Neuronal stem cell (in vitro differentiated cells): ENCODE measurements at regions not wholly inside any gene's neighbourhood (a gene's known extent, or its start where the extent isn't known, plus 50 kb on each side); places are given as distances from the start of the nearest gene placed in this dataset.

Experiments used
- DNase-seq: peaks from one replicate; pipeline ENCODE4 v3.0.0-alpha.2; 2013; ENCODE audit warnings: low spot score
- H2AFZ ChIP-seq: one replicate; pipeline ENCODE4 v1.6.1; 2013; ENCODE audit warnings: mild to moderate bottlenecking, low read length, inconsistent platforms
- H2AK5ac ChIP-seq: 2 replicates; pipeline ENCODE4 v1.6.1; 2013; ENCODE audit warnings: low read depth, mild to moderate bottlenecking, inconsistent platforms, low read length, moderate library complexity, mixed read lengths
- H2BK120ac ChIP-seq: 2 replicates; pipeline ENCODE4 v1.6.1; 2013; ENCODE audit warnings: low read depth, mild to moderate bottlenecking, inconsistent platforms, low read length, moderate library complexity, mixed read lengths
- H2BK12ac ChIP-seq: one replicate; pipeline ENCODE4 v1.6.1; 2013; ENCODE audit warnings: low read length, inconsistent platforms
- H2BK15ac ChIP-seq: 2 replicates; pipeline ENCODE4 v1.6.1; 2013; ENCODE audit warnings: mild to moderate bottlenecking, low read length, inconsistent platforms, mixed read lengths
- H2BK5ac ChIP-seq: one replicate; pipeline ENCODE4 v1.6.1; 2013; ENCODE audit warnings: inconsistent platforms, mild to moderate bottlenecking, low read length, moderate library complexity
- H3K14ac ChIP-seq: one replicate; pipeline ENCODE4 v1.6.1; 2013; ENCODE audit warnings: low read length, inconsistent platforms
- H3K18ac ChIP-seq: 2 replicates; pipeline ENCODE4 v1.6.1; 2013; ENCODE audit warnings: low read length, inconsistent platforms
- H3K23ac ChIP-seq: 2 replicates; pipeline ENCODE4 v1.6.1; 2013; ENCODE audit warnings: low read depth, mild to moderate bottlenecking, mixed read lengths, low read length, inconsistent platforms; ENCODE audit not compliant: poor library complexity
- H3K27ac ChIP-seq: replicated peaks from 3 replicates; pipeline ENCODE4 v1.5.1; 2013; ENCODE audit warnings: low read length, inconsistent platforms
- H3K27me3 ChIP-seq, 3 experiments: 2 replicates each; pipeline ENCODE4 v1.6.1; 2013; ENCODE audit warnings: low read length in 3 of 3, mild to moderate bottlenecking in 2 of 3, inconsistent platforms in 1 of 3, low read depth in 1 of 3, mixed read lengths in 1 of 3, moderate library complexity in 1 of 3; ENCODE audit not compliant: control insufficient read depth in 3 of 3, insufficient read depth in 3 of 3
- H3K36me3 ChIP-seq, 2 donors: replicated peaks in 1 of 2; 2 replicates each; pipeline ENCODE4 v1.6.1; 2013; ENCODE audit warnings: low read length in 2 of 2; ENCODE audit not compliant: control insufficient read depth in 2 of 2, insufficient read depth in 2 of 2
- H3K4ac ChIP-seq: 2 replicates; pipeline ENCODE4 v1.6.1; 2013; ENCODE audit warnings: inconsistent platforms, mild to moderate bottlenecking, low read length, moderate library complexity
- H3K4me1 ChIP-seq, 2 donors: 1 replicate in 1 of 2; 2 replicates in 1 of 2; pipeline ENCODE4 v1.6.1; 2013; ENCODE audit warnings: low read length in 2 of 2, low read depth in 1 of 2; ENCODE audit not compliant: control insufficient read depth in 2 of 2, insufficient read depth in 1 of 2
- H3K4me2 ChIP-seq: one replicate; pipeline ENCODE4 v1.6.1; 2013; ENCODE audit warnings: mild to moderate bottlenecking, low read length, inconsistent platforms; ENCODE audit not compliant: insufficient read depth, poor library complexity, severe bottlenecking
- H3K4me3 ChIP-seq, 2 donors: 2 replicates each; pipeline ENCODE4 v1.5.1; 2013; ENCODE audit warnings: low read length in 2 of 2, mild to moderate bottlenecking in 2 of 2, inconsistent platforms in 1 of 2, moderate library complexity in 1 of 2
- H3K79me1 ChIP-seq: one replicate; pipeline ENCODE4 v1.6.1; 2013; ENCODE audit warnings: low read depth, mild to moderate bottlenecking, inconsistent platforms, low read length, moderate library complexity
- H3K9ac ChIP-seq: one replicate; pipeline ENCODE4 v1.6.1; 2013; ENCODE audit warnings: mild to moderate bottlenecking, low read depth, low read length, inconsistent platforms; ENCODE audit not compliant: poor library complexity
- H3K9me3 ChIP-seq, 2 donors: replicated peaks in 1 of 2; 2 replicates each; pipeline versions ENCODE3 to v1.6.1; 2013; ENCODE audit warnings: low read length in 2 of 2, mild to moderate bottlenecking in 2 of 2, inconsistent platforms in 1 of 2, low read depth in 1 of 2, mixed read lengths in 1 of 2, moderate library complexity in 1 of 2; ENCODE audit not compliant: control insufficient read depth in 2 of 2, insufficient read depth in 1 of 2
- H4K8ac ChIP-seq: one replicate; pipeline ENCODE4 v1.6.1; 2013; ENCODE audit warnings: low read depth, mild to moderate bottlenecking, inconsistent platforms, low read length, moderate library complexity
- H4K91ac ChIP-seq: one replicate; pipeline ENCODE4 v1.6.1; 2013; ENCODE audit warnings: low read length, low read depth, mild to moderate bottlenecking, inconsistent platforms; ENCODE audit not compliant: poor library complexity
- WGBS, 2 donors: extraction: QIAGEN DNeasy Blood & Tissue Kit; methylation state at CpG; one replicate each; pipeline ENCODE4 v1.1.7; 2013; ENCODE audit warnings: missing lambda C conversion rate in 2 of 2, mixed read lengths in 1 of 2; ENCODE audit not compliant: insufficient read length in 2 of 2, insufficient replicate concordance in 1 of 2; ENCODE audit errors: extremely low coverage in 2 of 2; 5-methylcytosine and 5-hydroxymethylcytosine counted together

- Histone ChIP-seq H3K23ac (no peak overlapping the region), H2BK12ac (no peak overlapping the region), H2AK5ac (no peak overlapping the region), H3K36me3 (no peaks in the 10 kb centered on the region), H2BK5ac (no peak overlapping the region), H4K8ac (no peak overlapping the region), H3K14ac (no peak overlapping the region), H3K9me3 (no peaks in the 10 kb centered on the region), H2AFZ (no peak overlapping the region), H3K9ac (no peak overlapping the region), H3K4me2 (no peak overlapping the region), H2BK15ac (no peak overlapping the region), H3K27me3 (no peaks in the 10 kb centered on the region), H3K27ac (no peak overlapping the region), H3K4me3 (no peak overlapping the region), H3K18ac (no peak overlapping the region), H2BK120ac (no peak overlapping the region), H3K4ac (no peak overlapping the region), H3K4me1 (no peaks in the 10 kb centered on the region), H3K79me1 (no peaks in the 10 kb centered on the region), H4K91ac (no peak overlapping the region)
- DNase-seq = no peak
- no CpG with 5 or more reads among the region's 7 CpGs for WGBS, 2 donors
These were observed 147.4 kb upstream of the PRSS58 start for GRCh38 chr7:142405122-142405765.

GRCh38 chr7:142401951-142402350, 144.1 kb upstream of the PRSS58 start:
- DNase-seq = no peak
- WGBS, 2 donors = no CpG with 5 or more reads among the region's 3 CpGs
- H3K27me3 ChIP-seq = no peaks in the 10 kb centered on the region

DNA sequence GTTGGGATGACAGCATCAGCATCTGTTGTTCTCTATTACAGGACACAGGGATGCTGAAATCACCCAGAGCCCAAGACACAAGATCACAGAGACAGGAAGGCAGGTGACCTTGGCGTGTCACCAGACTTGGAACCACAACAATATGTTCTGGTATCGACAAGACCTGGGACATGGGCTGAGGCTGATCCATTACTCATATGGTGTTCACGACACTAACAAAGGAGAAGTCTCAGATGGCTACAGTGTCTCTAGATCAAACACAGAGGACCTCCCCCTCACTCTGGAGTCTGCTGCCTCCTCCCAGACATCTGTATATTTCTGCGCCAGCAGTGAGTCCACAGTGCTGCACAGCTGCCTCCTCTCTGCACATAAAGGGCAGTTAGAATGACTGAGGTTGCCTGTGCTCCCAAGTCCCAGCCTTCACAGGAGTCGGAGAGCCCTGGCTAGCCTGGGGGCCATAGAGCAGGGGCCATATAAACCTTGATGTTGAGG, 142.2 kb upstream of the PRSS58 start:
- no peak overlapping the region for H2BK15ac ChIP-seq
- H4K91ac ChIP-seq = no peak overlapping the region
- H3K4ac ChIP-seq = no peak overlapping the region
- no peak overlapping the region for H4K8ac ChIP-seq
- H2BK12ac ChIP-seq = no peak overlapping the region
- no peaks in the 10 kb centered on the region for H3K9me3 ChIP-seq
- H2BK5ac ChIP-seq = no peak overlapping the region
- H2BK120ac ChIP-seq = no peak overlapping the region
- no peak overlapping the region for H3K9ac ChIP-seq
- no CpG with 5 or more reads among the region's 5 CpGs for whole genome bisulfite sequencing, 2 donors
- no peak overlapping the region for H2AK5ac ChIP-seq
- H3K4me1 ChIP-seq = no peaks in the 10 kb centered on the region
- no peak overlapping the region for H3K4me3 ChIP-seq
- H3K23ac ChIP-seq = no peak overlapping the region
- H3K14ac ChIP-seq = peak overlapping the region; percentile 90
- peak overlapping the region; percentile 42 for H3K18ac ChIP-seq
- no peak for DNase-seq
- H3K27me3 ChIP-seq = no peaks in the 10 kb centered on the region
- no peaks in the 10 kb centered on the region for H3K79me1 ChIP-seq
- no peak overlapping the region for H2AFZ ChIP-seq
- no peak overlapping the region for H3K27ac ChIP-seq
- H3K36me3 ChIP-seq = no peaks in the 10 kb centered on the region
- H3K4me2 ChIP-seq = no peak overlapping the region

More at GRCh38 chr7:142401951-142402350, 144.1 kb upstream of the PRSS58 start:
- Histone ChIP-seq H3K23ac (no peak overlapping the region), H3K4me2 (no peak overlapping the region), H3K27ac (no peak overlapping the region), H2AFZ (no peak overlapping the region), H2AK5ac (no peak overlapping the region), H3K9me3 (no peaks in the 10 kb centered on the region), H3K4me1 (no peaks in the 10 kb centered on the region), H3K14ac (no peak overlapping the region), H2BK120ac (no peak overlapping the region), H2BK12ac (no peak overlapping the region), H3K18ac (no peak overlapping the region), H3K9ac (no peak overlapping the region), H4K8ac (no peak overlapping the region), H3K79me1 (no peaks in the 10 kb centered on the region), H2BK5ac (no peak overlapping the region), H4K91ac (no peak overlapping the region), H3K4ac (no peak overlapping the region), H3K36me3 (no peaks in the 10 kb centered on the region), H3K4me3 (no peak overlapping the region), H2BK15ac (no peak overlapping the region)

- H3K9me3 ChIP-seq = no peaks in the 10 kb centered on the region
- DNase-seq = peak; percentile 51
These were observed 133.5 kb upstream of the PRSS58 start for GRCh38 chr7:142391191-142391992.

More at GRCh38 chr7:142391191-142391992, 133.5 kb upstream of the PRSS58 start:
- no peak overlapping the region for H3K27ac ChIP-seq
- H3K27me3 ChIP-seq = no peaks in the 10 kb centered on the region
- no peaks in the 10 kb centered on the region for H3K36me3 ChIP-seq
- no peak overlapping the region for H3K4ac ChIP-seq
- no peak overlapping the region for H3K9ac ChIP-seq
- no peak overlapping the region for H3K4me3 ChIP-seq
- H2BK12ac ChIP-seq = no peak overlapping the region
- no peak overlapping the region for H3K14ac ChIP-seq
- H4K8ac ChIP-seq = no peak overlapping the region
- WGBS, 2 donors = no CpG with 5 or more reads among the region's 6 CpGs
- no peak overlapping the region for H4K91ac ChIP-seq
- H2BK15ac ChIP-seq = no peak overlapping the region
- H3K18ac ChIP-seq = peak overlapping the region; percentile 36
- H3K23ac ChIP-seq = peak overlapping the region; percentile 30
- H3K79me1 ChIP-seq = no peaks in the 10 kb centered on the region
- no peaks in the 10 kb centered on the region for H3K4me1 ChIP-seq
- no peak overlapping the region for H2AK5ac ChIP-seq
- no peak overlapping the region for H3K4me2 ChIP-seq
- H2AFZ ChIP-seq = no peak overlapping the region
- H2BK120ac ChIP-seq = no peak overlapping the region
- no peak overlapping the region for H2BK5ac ChIP-seq
